ENCODE measurements at regions not wholly inside any gene's neighbourhood (a gene's known extent, or its start where the extent isn't known, plus 50 kb on each side); places are given as distances from the start of the nearest gene placed in this dataset.

DNA sequence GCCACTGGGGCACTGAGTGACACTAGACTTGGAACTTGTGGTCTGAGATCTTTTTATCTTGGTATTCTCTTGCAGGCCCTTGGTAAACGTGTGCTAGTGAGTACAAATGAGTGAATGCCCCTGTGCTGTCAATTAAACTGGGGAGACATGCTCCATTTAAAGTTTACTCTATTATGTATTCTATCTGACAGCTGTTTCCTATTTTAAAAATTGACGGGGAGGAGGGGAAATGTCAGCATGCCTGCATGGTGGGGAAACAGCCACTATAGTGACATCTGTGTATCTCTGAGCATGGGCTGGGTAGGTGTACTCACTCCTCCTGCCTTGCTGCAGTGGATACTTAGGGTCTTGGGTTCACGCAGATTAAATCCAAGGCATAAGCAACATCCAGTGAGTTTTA lies 59.0 kb upstream of the IKBKE start:
- Mint-ChIP-seq H3K4me3 (no peak overlapping the region), H3K27me3 (no peaks in the 10 kb centered on the region), H3K27ac (no peak overlapping the region), H3K36me3 (peaks cover 5% of the 10 kb centered on the region), H3K4me1 (no peaks in the 10 kb centered on the region), H3K9me3 (no peaks in the 10 kb centered on the region)

DNA sequence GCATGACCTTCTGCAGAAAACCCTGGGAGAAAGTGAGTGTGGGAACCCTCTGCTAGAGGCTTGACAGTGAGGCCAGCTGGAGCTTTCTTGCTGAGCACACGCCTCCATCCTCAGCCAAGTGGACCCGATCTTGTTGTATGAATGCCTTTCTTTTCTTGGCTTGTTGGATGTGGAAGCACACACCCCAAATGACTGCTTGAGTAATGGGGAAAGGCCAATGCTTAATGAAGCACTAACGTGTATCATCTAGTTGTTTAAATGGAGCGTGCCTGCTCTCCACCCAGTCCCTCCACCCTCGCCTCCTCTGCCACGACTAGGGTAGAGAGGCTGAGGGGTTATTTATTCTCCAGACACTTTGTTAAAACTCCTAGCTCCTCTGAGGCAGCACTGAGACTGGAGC lies 54.3 kb upstream of the IKBKE start:
- no peak overlapping the region for H3K27ac Mint-ChIP-seq
- no peaks in the 10 kb centered on the region for H3K27me3 Mint-ChIP-seq
- no peak overlapping the region for H3K4me3 Mint-ChIP-seq
- H3K36me3 Mint-ChIP-seq: peaks cover 3% of the 10 kb centered on the region
- H3K9me3 Mint-ChIP-seq: no peaks in the 10 kb centered on the region
- no peaks in the 10 kb centered on the region for H3K4me1 Mint-ChIP-seq

DNA sequence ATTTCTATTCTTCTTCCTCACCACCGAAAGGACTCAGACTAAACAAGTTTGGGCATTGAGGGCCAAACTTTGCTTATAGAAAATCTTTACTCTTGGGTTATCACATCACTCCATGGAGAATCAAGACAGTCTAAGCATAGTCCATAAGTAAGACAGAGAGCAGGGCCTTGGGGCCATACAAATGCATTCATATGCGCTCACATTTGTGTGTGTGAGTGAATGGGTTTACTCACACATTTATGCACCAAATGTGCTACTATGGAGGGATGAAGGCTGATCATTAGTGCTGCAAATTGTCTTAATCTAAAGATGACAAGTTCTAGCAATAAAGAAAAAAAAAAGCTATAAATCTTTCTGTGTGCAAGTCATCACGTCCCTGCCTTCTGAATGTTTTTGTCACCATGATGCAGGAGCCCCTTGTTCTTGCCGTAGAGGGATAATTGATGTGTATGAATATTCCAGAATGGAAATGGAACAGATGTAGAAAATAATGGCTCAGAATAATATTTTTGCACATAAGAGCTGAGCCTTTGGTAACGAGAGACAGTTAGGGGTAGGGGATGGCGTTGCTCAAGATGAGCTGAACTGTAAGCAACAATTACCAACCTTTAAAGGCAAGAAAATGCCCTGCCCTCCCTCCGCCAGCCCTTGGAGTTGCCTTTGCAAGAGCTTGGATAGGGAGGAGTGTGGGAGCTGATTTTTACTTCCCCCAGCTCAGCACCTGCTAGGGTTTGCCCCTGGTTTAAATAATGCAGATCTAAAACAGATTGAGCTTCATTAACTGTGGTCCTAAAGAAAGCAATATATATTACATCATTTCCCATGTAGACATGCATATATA lies 52.3 kb upstream of the IKBKE start:
- Mint-ChIP-seq H3K9me3 (no peaks in the 10 kb centered on the region), H3K27me3 (no peaks in the 10 kb centered on the region), H3K4me3 (no peak overlapping the region), H3K4me1 (no peaks in the 10 kb centered on the region), H3K36me3 (peaks cover 3% of the 10 kb centered on the region), H3K27ac (no peak overlapping the region)

DNA sequence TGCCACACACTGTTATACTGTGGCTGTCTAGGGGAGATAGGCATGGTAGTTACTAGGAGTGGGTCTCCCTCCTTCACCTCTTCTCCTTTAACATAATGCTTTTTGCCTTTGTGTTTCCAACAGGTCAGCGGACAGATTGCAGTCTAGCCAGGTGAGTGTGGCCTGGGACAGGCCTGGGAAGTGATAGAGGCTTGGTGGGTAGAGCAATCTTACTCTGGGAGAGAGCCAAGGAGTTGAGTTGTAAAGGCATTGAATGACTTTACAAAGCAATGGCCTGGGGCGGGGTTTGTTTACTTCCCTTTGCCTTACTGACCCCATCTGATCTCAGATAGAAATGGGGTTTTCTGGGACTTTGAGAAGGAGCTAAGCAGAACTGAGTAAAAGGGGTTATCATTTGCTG lies 51.0 kb upstream of the IKBKE start:
- peaks cover 9% of the 10 kb centered on the region for H3K36me3 Mint-ChIP-seq
- no peak overlapping the region for H3K27ac Mint-ChIP-seq

DNA sequence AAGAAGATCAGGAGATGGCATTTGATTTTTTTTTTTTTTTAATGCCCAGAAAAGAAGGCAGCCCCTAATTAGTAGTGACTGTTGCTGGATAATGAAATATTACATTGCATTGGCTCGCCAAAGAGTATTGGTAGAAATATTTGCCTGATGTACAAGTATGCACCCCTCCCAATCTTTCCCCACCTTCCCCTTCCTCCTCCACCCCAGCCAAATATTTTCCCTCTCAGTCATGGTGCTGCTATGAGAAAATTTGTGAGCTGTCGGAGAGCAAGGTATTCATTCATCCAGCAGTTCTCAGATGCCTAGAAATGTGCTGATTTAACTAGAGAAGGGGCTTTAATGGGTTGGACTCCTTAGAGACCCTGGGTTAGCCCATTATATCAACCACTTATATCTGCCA lies 50.5 kb upstream of the IKBKE start:
- Mint-ChIP-seq H3K27me3 (no peaks in the 10 kb centered on the region), H3K4me1 (no peaks in the 10 kb centered on the region), H3K4me3 (no peak overlapping the region), H3K9me3 (no peaks in the 10 kb centered on the region), H3K36me3 (peaks cover 8% of the 10 kb centered on the region), H3K27ac (no peak overlapping the region)

More for the DNA sequence above, 51.0 kb upstream of the IKBKE start:
- Mint-ChIP-seq H3K4me3 (no peak overlapping the region), H3K27me3 (no peaks in the 10 kb centered on the region), H3K4me1 (no peaks in the 10 kb centered on the region), H3K9me3 (no peaks in the 10 kb centered on the region)

DNA sequence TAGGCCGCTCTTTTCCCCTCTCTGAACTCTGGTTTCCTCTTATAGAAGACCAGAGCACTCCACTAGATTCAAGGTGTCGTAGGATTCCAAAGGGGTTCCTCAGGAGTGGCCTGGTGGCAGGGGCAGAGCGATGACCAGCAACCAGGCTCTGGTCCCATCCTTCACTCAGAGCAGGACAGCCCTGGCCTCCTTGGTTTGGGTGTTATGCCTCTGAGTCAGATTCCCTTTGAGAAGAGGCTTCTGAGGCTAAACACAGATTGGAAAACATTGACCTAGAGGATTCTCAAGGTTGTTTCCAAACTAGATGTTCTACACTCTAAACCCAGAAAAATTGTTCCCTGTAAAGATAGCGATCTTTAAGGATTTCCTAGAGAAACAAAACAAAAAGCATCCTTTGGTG lies 49.8 kb upstream of the IKBKE start:
- H3K27ac Mint-ChIP-seq: no peak overlapping the region
- no peaks in the 10 kb centered on the region for H3K27me3 Mint-ChIP-seq
- peaks cover 5% of the 10 kb centered on the region for H3K36me3 Mint-ChIP-seq

More for the DNA sequence above, 49.8 kb upstream of the IKBKE start:
- no peak overlapping the region for H3K4me3 Mint-ChIP-seq
- no peaks in the 10 kb centered on the region for H3K9me3 Mint-ChIP-seq
- H3K4me1 Mint-ChIP-seq: no peaks in the 10 kb centered on the region

Measured in activated naive CD4-positive, alpha-beta T cell treated with anti-CD3 and anti-CD28 coated beads, Interleukin-2, amount 50 U/mL, for 24 hours (primary cell).